Progenitor cell of endocrine pancreas (in vitro differentiated cells): ENCODE measurements at regions not wholly inside any gene's neighbourhood (a gene's known extent, or its start where the extent isn't known, plus 50 kb on each side); places are given as distances from the start of the nearest gene placed in this dataset.
"Not testable (repeated sequence)": the region's sequence is repeated elsewhere in the genome, so short reads cannot be mapped to it uniquely, and the experiment has no call there.

Source experiments
- DNase-seq: peaks from one replicate; pipeline ENCODE4 v3.0.0; 2021; ENCODE audit warnings: low spot score; ENCODE audit not compliant: unreplicated experiment
- H3K27ac Mint-ChIP-seq: 2 replicates; pipeline ENCODE4 v1.8.0; 2021; ENCODE audit warnings: mild to moderate bottlenecking, moderate library complexity, mixed read lengths
- H3K27me3 Mint-ChIP-seq: 2 replicates; pipeline ENCODE4 v1.8.0; 2021; ENCODE audit warnings: mixed read lengths
- H3K36me3 Mint-ChIP-seq: 2 replicates; pipeline ENCODE4 v1.8.0; 2022; ENCODE audit warnings: mixed read lengths; ENCODE audit not compliant: insufficient read depth
- H3K4me1 Mint-ChIP-seq: 2 replicates; pipeline ENCODE4 v1.8.0; 2021; ENCODE audit warnings: low read depth, mixed read lengths
- H3K4me3 Mint-ChIP-seq: 2 replicates; pipeline ENCODE4 v1.8.0; 2021; ENCODE audit warnings: low read depth, mild to moderate bottlenecking, moderate library complexity, mixed read lengths
- H3K9me3 Mint-ChIP-seq: 2 replicates; pipeline ENCODE4 v1.8.0; 2021; ENCODE audit warnings: low read depth, mixed read lengths
- CTCF ChIP-seq: fragments of 200-600 bp; sonication (generic); IDR thresholded peaks from one replicate; pipeline ENCODE4 v1.5.0; 2021; ENCODE audit warnings: antibody characterized with exemption, mild to moderate bottlenecking; ENCODE audit not compliant: unreplicated experiment

- TF ChIP-seq CTCF, result peak; percentile 87
- Mint-ChIP-seq H3K4me3 (no peak overlapping the region), H3K9me3 (no peaks in the 10 kb centered on the region), H3K27me3 (peaks cover 36% of the 10 kb centered on the region), H3K27ac (no peak overlapping the region), H3K4me1 (no peaks in the 10 kb centered on the region), H3K36me3 (no peaks in the 10 kb centered on the region)
- peak; percentile 76 for DNase-seq
Measured at GRCh38 chr11:69915501-69916250, 96.5 kb upstream of the FGF3 start.

GRCh38 chr11:69916251-69916649 is 97.0 kb upstream of the FGF3 start:
- H3K4me1 Mint-ChIP-seq, H3K9me3 Mint-ChIP-seq: not testable (repeated sequence)

GRCh38 chr11:69916806-69917387 is 97.7 kb upstream of the FGF3 start:
- H3K4me3 Mint-ChIP-seq, result no peak overlapping the region
- no peaks in the 10 kb centered on the region for H3K9me3 Mint-ChIP-seq
- DNase-seq, result no peak
- no peaks in the 10 kb centered on the region for H3K4me1 Mint-ChIP-seq
- no peak overlapping the region for H3K27ac Mint-ChIP-seq
- no peak for TF ChIP-seq CTCF
- H3K36me3 Mint-ChIP-seq, result no peaks in the 10 kb centered on the region
- H3K27me3 Mint-ChIP-seq, result peaks cover 35% of the 10 kb centered on the region

More at GRCh38 chr11:69916251-69916649, 97.0 kb upstream of the FGF3 start:
- H3K4me3 Mint-ChIP-seq, DNase-seq, H3K36me3 Mint-ChIP-seq, H3K27ac Mint-ChIP-seq: not testable (repeated sequence)
- peaks cover 31% of the 10 kb centered on the region for H3K27me3 Mint-ChIP-seq

GRCh38 chr11:69917529-69917928 is 98.3 kb upstream of the FGF3 start:
- no peaks in the 10 kb centered on the region for H3K36me3 Mint-ChIP-seq
- DNase-seq, result no peak
- H3K9me3 Mint-ChIP-seq, result no peaks in the 10 kb centered on the region
- H3K27me3 Mint-ChIP-seq, result peaks cover 39% of the 10 kb centered on the region
- TF ChIP-seq CTCF, result no peak
- no peaks in the 10 kb centered on the region for H3K4me1 Mint-ChIP-seq
- no peak overlapping the region for H3K27ac Mint-ChIP-seq
- no peak overlapping the region for H3K4me3 Mint-ChIP-seq

- no peaks in the 10 kb centered on the region for H3K36me3 Mint-ChIP-seq
- no peak overlapping the region for H3K4me3 Mint-ChIP-seq
- H3K27ac Mint-ChIP-seq, result no peak overlapping the region
- H3K9me3 Mint-ChIP-seq, result no peaks in the 10 kb centered on the region
- H3K4me1 Mint-ChIP-seq, result no peaks in the 10 kb centered on the region
- no peak for TF ChIP-seq CTCF
- peaks cover 47% of the 10 kb centered on the region for H3K27me3 Mint-ChIP-seq
- DNase-seq, result no peak
Measured at GRCh38 chr11:69918231-69918937, 99.2 kb upstream of the FGF3 start.
